HepG2 (cell line): ENCODE measurements at regions not wholly inside any gene's neighbourhood (a gene's known extent, or its start where the extent isn't known, plus 50 kb on each side); places are given as distances from the start of the nearest gene placed in this dataset.

ENCODE experiments used
- FOSL2 ChIP-seq: sonication (generic); formaldehyde crosslinking; IDR thresholded peaks from 2 replicates; pipeline ENCODE4 v1.4.0; 2020; ENCODE audit warnings: missing genetic modification reagents
- IRF1 ChIP-seq: sonication (generic); formaldehyde crosslinking; IDR thresholded peaks from 2 replicates; pipeline ENCODE4 v1.4.0; 2020; ENCODE audit warnings: low read depth, mild to moderate bottlenecking, missing genetic modification reagents
- KDM5B ChIP-seq: sonication (generic); formaldehyde crosslinking; IDR thresholded peaks from 2 replicates; pipeline ENCODE4 v1.4.0; 2020; ENCODE audit warnings: missing genetic modification reagents, mild to moderate bottlenecking, borderline replicate concordance
- MAFK ChIP-seq, 2 experiments: IDR thresholded peaks in 1 of 2; conservative IDR thresholded peaks in 1 of 2; 2 replicates each; pipeline ENCODE4 v1.6.1; 2011; ENCODE audit warnings: improper control_type of control experiment in 2 of 2, low read length in 2 of 2
- MYC ChIP-seq: sonication (generic); formaldehyde crosslinking; IDR thresholded peaks from 2 replicates; pipeline ENCODE4 v1.9.0; 2021; ENCODE audit warnings: missing genetic modification reagents, borderline replicate concordance
- NCOA2 ChIP-seq: sonication (generic); formaldehyde crosslinking; IDR thresholded peaks from 2 replicates; pipeline ENCODE4 v1.8.0; 2022; ENCODE audit warnings: inconsistent platforms
- NKX3-1 ChIP-seq: sonication (generic); formaldehyde crosslinking; IDR thresholded peaks from 2 replicates; pipeline ENCODE4 v1.5.0; 2020; ENCODE audit warnings: missing genetic modification reagents
- RAD51 ChIP-seq: fragments of 450-650 bp; IDR thresholded peaks from 2 replicates; pipeline ENCODE4 v1.6.1; 2016; ENCODE audit warnings: borderline replicate concordance
- SETDB1 ChIP-seq: sonication (generic); formaldehyde crosslinking; IDR thresholded peaks from 2 replicates; pipeline ENCODE4 v1.5.1; 2020; ENCODE audit warnings: missing genetic modification reagents, mild to moderate bottlenecking, borderline replicate concordance
- SMC3 ChIP-seq: IDR thresholded peaks from 2 replicates; pipeline ENCODE4 v1.6.1; 2011; ENCODE audit warnings: low read length, improper control_type of control experiment
- TAF1 ChIP-seq: sonication (generic); formaldehyde crosslinking; IDR thresholded peaks from 2 replicates; pipeline ENCODE4 v1.4.0; 2020; ENCODE audit warnings: missing genetic modification reagents
- ZNF512 ChIP-seq: sonication (generic); formaldehyde crosslinking; IDR thresholded peaks from 2 replicates; pipeline ENCODE4 v1.4.0; 2020; ENCODE audit warnings: mild to moderate bottlenecking, missing genetic modification reagents

- TF ChIP-seq ZNF512 (no peak), NKX3-1 (CRISPR knock-in tag) (no peak), FOSL2 (no peak), MAFK (conservative IDR thresholded peaks at IDR 0.05 in 1 of 2, IDR thresholded peaks at IDR 0.05 in 1 of 2; ENCODE audit: low read length in 2 of 2) (no peak), IRF1 (CRISPR knock-in tag) (no peak), SMC3 (no peak), MYC (CRISPR knock-in tag) (no peak), SETDB1 (CRISPR knock-in tag) (no peak), KDM5B (CRISPR knock-in tag) (no peak), RAD51 (no peak), TAF1 (CRISPR knock-in tag) (no peak), NCOA2 (CRISPR knock-in tag) (no peak)
Measured at GRCh38 chr7:138246428-138246827, 170.2 kb downstream of the AKR1D1 start.
